ENCODE measurements at regions not wholly inside any gene's neighbourhood (a gene's known extent, or its start where the extent isn't known, plus 50 kb on each side); places are given as distances from the start of the nearest gene placed in this dataset.

GRCh38 chr1:68585351-68585750 lies 88.5 kb upstream of the DEPDC1 start:
- TF ChIP-seq POLR2A (IDR thresholded peaks at IDR 0.05) (no peak), CTCF (IDR thresholded peaks at IDR 0.05) (no peak), EP300 (IDR thresholded peaks at IDR 0.05) (no peak)

Measured in gastroesophageal sphincter (tissue), 3 donors.